HG02610 (cell line): ENCODE measurements at regions not wholly inside any gene's neighbourhood (a gene's known extent, or its start where the extent isn't known, plus 50 kb on each side); places are given as distances from the start of the nearest gene placed in this dataset.
"Not testable (repeated sequence)": the region's sequence is repeated elsewhere in the genome, so short reads cannot be mapped to it uniquely, and the experiment has no call there.

Source experiments
- ATAC-seq: cut with Tn5 transposase; IDR thresholded peaks from one replicate; pipeline ENCODE4 v1.9.1; 2021; ENCODE audit warnings: mild to moderate bottlenecking, moderate library complexity; ENCODE audit not compliant: unreplicated experiment

DNA sequence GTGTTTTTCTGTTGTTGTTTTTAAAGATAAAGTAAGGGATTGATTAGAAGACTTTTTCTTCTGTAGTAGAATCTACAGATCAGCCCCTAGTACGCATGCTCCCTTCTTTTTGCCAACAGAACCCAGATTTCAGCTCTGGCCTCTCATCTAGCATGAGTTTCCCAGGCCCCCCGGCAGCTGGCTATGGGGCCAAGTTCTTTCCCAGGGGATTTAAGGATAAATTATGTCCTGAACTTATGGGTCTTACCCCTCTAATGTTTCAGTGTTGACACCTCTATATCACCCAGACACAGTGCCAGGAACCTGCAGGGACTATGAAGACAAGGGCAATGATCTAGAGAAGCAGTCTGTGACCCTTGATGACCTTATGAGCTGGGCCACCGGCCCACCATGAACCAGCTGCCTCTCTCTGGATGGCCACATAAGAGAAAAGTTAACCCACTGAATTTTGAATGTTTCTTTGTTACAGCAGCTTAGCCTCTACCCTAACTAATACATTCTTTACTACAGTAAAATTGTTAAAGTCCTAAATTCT lies 150.5 kb downstream of the UNC5CL start:
- no peak for ATAC-seq

- no peak for ATAC-seq
Measured at GRCh38 chr6:40887792-40888340, 151.2 kb downstream of the UNC5CL start.

- no peak for ATAC-seq
Measured at GRCh38 chr6:40887079-40887791, 151.8 kb downstream of the UNC5CL start.

- ATAC-seq = no peak
Measured at GRCh38 chr6:40885139-40885774, 153.8 kb downstream of the UNC5CL start.

GRCh38 chr6:40882323-40882997 lies 156.6 kb downstream of the UNC5CL start:
- ATAC-seq = no peak

DNA sequence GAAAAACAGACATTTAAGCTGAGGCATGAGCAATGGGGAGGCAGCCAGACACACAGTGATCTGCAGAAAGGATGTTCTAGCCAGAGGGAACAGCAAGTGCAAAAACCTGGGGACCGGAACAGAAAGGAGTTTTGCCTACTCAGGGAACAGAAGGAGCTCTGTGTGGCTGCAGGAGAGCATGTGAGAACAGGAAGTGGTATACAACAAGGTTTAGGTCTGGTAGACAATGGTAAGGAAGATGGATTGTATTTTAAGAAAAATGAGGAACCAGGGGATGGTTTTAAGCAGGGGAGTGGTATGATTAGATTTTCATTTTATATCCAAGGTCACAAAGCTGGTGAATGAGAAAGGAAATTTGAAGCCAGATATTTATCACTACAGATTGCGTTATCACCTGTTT lies 157.5 kb downstream of the UNC5CL start:
- ATAC-seq = no peak

- no peak for ATAC-seq
Measured at GRCh38 chr6:40880906-40881305, 158.1 kb downstream of the UNC5CL start.

DNA sequence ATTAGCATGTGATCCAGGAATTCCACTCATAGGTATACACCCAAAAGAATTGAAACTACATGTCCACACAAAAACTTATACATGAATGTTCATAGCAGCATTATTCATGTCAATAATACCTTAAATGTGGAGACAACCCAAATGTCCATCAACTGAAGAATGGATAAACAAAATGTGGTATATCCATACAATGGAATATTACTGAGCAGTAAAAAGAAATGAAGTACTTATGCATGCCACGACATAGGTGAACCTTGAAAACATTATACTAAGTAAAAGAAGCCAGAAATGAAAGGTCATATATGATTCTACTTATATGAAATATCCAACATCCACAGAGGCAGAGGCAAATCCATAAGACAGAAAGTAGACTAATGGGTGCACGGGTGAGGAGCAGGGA lies 159.9 kb downstream of the UNC5CL start:
- ATAC-seq = no peak

DNA sequence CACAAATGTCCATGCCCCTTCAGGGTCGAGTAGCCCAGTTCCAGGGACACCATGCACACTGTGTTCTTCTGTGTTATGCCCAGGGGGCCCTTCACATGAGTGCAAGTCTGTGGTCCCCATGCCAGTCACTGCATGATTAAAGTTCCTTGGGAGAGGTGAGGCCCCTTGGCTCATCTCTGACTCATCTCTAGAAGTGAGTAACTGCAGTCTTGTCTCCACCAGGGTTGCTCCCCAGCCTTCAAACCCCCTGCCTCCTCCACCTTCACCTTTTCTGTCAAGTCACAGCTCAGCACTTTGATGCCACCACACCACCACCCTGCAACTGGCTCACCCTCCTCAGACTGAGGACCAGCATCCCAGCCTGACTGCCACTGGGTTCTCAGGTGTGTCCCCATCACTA lies 161.7 kb downstream of the UNC5CL start:
- ATAC-seq = no peak

DNA sequence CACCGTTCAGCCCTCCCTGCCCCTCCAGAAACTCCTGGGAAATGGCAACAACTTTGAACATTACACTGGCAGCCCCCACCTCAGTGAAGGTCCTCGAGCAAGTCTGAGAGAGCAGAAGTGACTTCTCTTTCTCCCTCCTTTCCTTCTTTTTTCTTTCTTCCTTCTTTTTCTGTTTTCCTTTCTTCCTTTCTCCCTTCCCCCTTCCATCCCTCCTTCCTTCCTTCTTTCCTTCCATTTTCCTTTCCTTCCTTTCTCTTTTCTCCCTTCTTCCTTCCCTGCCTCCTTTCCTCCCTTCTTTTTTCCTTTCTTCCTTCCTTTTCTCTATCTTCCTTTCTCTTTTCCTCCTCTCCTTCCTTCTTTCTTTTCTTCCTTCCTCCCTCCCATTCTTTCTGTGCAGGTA lies 162.7 kb downstream of the UNC5CL start:
- ATAC-seq = no peak

DNA sequence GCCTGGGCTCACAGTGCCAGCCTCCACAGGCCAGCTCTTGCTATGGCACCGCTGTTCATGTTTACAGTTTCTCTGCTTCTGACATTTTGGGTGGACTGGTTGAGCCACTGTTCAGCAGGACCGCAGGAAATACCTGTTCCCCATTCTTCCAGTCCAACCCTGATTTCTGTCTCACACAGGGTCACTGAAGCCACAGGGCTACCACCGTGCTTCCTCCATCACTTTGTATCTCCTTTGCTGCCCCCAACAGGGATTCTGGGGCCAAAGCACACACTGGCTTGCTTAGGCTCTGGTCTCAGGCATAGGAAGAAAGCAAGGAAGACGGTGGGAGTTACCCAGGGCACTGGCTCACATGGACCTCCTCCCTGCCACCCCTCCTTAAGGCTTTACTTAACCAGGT lies 164.5 kb downstream of the UNC5CL start:
- no peak for ATAC-seq

GRCh38 chr6:40871424-40871823 lies 167.6 kb downstream of the UNC5CL start:
- no peak for ATAC-seq

- ATAC-seq = not testable (repeated sequence)
Measured at GRCh38 chr6:40868089-40868865, 170.7 kb downstream of the UNC5CL start.

- not testable (repeated sequence) for ATAC-seq
Measured at GRCh38 chr6:40867527-40867926, 171.5 kb downstream of the UNC5CL start.

DNA sequence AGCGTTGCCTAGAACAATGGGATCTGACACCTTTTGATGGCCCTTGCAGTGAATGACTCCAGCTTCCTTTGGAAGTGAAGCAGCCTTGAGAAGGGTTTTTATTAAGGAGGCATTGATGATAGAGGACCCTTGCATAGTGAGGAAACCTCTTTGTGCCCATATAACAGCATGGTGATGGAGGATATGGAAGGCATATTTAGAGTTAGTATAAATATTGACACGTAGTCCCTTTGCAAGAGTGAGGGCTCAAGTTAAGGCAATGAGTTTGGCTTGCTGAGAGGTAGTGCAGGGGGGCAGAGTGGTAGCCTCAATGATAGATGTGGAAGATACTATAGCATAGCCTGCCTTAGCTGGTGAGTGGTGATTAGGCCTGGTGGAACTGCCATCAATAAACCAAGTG lies 173.8 kb downstream of the UNC5CL start:
- ATAC-seq = not testable (repeated sequence)

GRCh38 chr6:40860443-40860842 lies 178.6 kb downstream of the UNC5CL start:
- no peak for ATAC-seq

GRCh38 chr6:40856271-40856670 lies 182.8 kb downstream of the UNC5CL start:
- no peak for ATAC-seq

GRCh38 chr6:40855168-40855880 lies 183.7 kb downstream of the UNC5CL start:
- ATAC-seq = no peak

GRCh38 chr6:40854592-40854991 lies 184.4 kb downstream of the UNC5CL start:
- no peak for ATAC-seq

DNA sequence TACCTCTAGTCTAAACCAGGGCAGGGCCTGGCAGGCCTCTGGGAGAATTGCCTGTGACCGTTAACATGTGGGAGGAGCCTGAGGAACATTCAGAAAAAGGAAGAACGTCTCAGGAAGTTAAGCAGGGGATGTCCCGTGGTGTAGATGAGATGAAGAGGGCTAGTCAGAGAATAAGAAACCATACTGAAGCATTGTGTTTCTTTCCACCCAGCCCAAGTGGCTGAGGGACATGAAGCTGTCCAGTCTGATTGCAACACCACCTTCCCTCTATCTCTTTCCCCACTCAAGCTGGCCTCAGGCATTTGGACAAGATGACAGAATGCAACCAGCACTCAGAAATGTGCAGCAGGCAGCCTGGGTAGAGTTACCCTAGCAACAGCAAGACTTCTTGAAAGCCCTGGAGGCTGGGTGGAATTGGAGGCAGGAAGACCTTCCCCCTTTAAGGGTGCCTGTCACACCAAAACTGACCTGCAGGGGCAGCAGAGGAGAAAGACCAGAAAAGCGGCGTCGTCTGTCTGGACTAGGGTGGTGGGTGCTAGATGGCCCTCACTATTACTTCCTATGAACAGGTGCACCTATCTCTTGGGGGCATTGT lies 186.1 kb downstream of the UNC5CL start:
- no peak for ATAC-seq
